Pancreas (tissue), 10 donors: ENCODE measurements at regions not wholly inside any gene's neighbourhood (a gene's known extent, or its start where the extent isn't known, plus 50 kb on each side); places are given as distances from the start of the nearest gene placed in this dataset.
"Not testable (repeated sequence)": the region's sequence is repeated elsewhere in the genome, so short reads cannot be mapped to it uniquely, and the experiment has no call there.

Experiments
- ATAC-seq, 4 donors: fragments of 200-7000 bp; cut with Tn5 transposase; one replicate each; pipeline versions ENCODE4 v1.8.0 to v1.9.1; 2020; ENCODE audit warnings: mild to moderate bottlenecking in 4 of 4, moderate library complexity in 4 of 4
- DNase-seq, 6 donors: peaks; one replicate each; pipeline ENCODE4 v3.0.0-alpha.2; 2020
- FAIRE-seq: peaks from 2 replicates; lab custom pipeline; 2012; peaks lifted over from hg19 to GRCh38; lab: Jason Lieb, UNC
- H3K27ac ChIP-seq, 4 donors: fragments of 200-600 bp; sonication (generic); 1 replicate in 3 of 4; 2 replicates in 1 of 4; pipeline versions ENCODE4 v1.5.0 to v1.8.0; 2020
- H3K27me3 ChIP-seq, 4 donors: fragments of 200-600 bp; one replicate each; pipeline ENCODE4 v1.8.0; 2021
- H3K36me3 ChIP-seq, 3 donors: fragments of 200-600 bp; sonication (generic) in 1 of 3; one replicate each; pipeline versions ENCODE4 v1.5.0 to v1.8.0; 2020 to 2021
- H3K4me1 ChIP-seq, 3 donors: fragments of 200-600 bp; one replicate each; pipeline ENCODE4 v1.8.0; 2021
- H3K4me3 ChIP-seq, 4 donors: fragments of 200-600 bp; sonication (generic) in 2 of 4; one replicate each; pipeline versions ENCODE4 v1.5.0 to v1.8.0; 2020 to 2021
- H3K9me3 ChIP-seq, 4 donors: fragments of 200-600 bp; one replicate each; pipeline ENCODE4 v1.8.0; 2021
- WGBS, 2 donors: extraction: QIAGEN DNeasy Blood & Tissue Kit; methylation state at CpG; one replicate each; pipeline ENCODE4 v1.1.7; 2013; 5-methylcytosine and 5-hydroxymethylcytosine counted together
- intact Hi-C, 3 donors: fragments of 100-400 bp; cut with DNase I; formaldehyde crosslinking; loops; one replicate each; pipeline versions ENCODE4 v1.11.1 to v1.14.2; 2022
- TF ChIP-seq, protein P1 (sequence below), 4 donors: fragments of 200-600 bp; sonication (generic) in 3 of 4; IDR thresholded peaks; one replicate each; pipeline versions ENCODE4 v1.5.0 to v1.8.0; 2021; ENCODE audit warnings: antibody characterized with exemption in 4 of 4
- donor health status: healthy with polysubstance abuse.
- donor health status: DM: no; HTN: no; CAD: no; lungs with moderate emphysema.
- donor health status: DM: no; HTN: no; CAD: no.
- donor health status: control.
- donor health status: control.
- donor health status: Bipolar disorder and iron deficiency.
- donor health status: DM: yes; HTN: yes; CAD: no.
- donor health status: DM: no; HTN: no; CAD: no.
- donor health status: DM: no; HTN: no; CAD: no.
- donor health status: DM: yes; HTN: yes; CAD: no.

DNA sequence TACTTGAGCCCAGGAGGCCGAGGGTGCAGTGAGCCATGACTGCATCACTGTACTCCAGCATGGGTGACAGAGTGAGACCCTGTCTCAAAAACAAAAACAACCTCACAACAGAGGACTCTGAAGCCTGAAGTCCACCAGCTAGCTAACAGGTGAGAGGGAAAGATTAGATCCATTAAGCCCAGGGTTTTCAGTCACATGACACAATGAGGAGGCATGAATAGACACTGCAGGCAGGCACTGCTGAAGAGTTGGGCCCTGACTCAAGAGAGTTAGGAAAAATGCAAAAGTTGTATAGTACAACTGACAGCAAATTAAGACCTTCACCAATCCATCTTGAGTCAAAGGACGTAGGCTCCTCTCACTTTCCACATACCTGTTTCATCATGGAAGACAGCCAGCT lies 64.9 kb downstream of the IARS1 start:
- Histone ChIP-seq H3K27me3 (no peaks in the 10 kb centered on the region), H3K4me3 (no peak overlapping the region), H3K4me1 (no peaks in the 10 kb centered on the region), H3K9me3 (no peaks in the 10 kb centered on the region), H3K36me3 (peaks cover 0 to 25% (median 4%) of the 10 kb centered on the region in 3 donors), H3K27ac (no peak overlapping the region)
- FAIRE-seq (no peak), DNase-seq (no peak), ATAC-seq (no peak)
- TF ChIP-seq, protein P1, sequence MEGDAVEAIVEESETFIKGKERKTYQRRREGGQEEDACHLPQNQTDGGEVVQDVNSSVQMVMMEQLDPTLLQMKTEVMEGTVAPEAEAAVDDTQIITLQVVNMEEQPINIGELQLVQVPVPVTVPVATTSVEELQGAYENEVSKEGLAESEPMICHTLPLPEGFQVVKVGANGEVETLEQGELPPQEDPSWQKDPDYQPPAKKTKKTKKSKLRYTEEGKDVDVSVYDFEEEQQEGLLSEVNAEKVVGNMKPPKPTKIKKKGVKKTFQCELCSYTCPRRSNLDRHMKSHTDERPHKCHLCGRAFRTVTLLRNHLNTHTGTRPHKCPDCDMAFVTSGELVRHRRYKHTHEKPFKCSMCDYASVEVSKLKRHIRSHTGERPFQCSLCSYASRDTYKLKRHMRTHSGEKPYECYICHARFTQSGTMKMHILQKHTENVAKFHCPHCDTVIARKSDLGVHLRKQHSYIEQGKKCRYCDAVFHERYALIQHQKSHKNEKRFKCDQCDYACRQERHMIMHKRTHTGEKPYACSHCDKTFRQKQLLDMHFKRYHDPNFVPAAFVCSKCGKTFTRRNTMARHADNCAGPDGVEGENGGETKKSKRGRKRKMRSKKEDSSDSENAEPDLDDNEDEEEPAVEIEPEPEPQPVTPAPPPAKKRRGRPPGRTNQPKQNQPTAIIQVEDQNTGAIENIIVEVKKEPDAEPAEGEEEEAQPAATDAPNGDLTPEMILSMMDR (IDR thresholded peaks at IDR 0.05), result no peak
- WGBS, 2 donors, result 95 to 98% methylated on average over 2 of the region's 2 CpGs
- intact Hi-C loops, result no loop called here

DNA sequence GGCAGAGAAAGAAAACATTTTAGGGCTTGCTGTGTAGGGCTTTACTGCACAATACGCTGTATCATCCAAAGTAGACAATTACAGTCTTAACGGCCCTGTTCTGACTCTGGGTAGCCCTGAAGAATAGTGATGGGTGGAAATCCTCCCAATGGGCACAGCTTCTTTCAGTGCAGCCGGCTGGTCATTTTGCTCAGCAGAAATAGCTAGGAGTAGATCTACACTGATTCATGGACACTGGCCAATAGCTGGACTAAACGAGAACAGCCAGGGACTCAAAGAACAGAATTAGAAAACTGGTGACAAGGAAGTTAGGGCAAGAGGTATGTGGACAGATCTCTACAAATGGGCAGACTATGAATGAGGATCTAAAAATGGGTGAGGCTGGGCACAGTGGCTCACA lies 69.3 kb downstream of the IARS1 start:
- Histone ChIP-seq H3K4me3 (no peak overlapping the region), H3K36me3 (peaks cover 0 to 57% (median 7%) of the 10 kb centered on the region in 3 donors), H3K27ac (no peak overlapping the region), H3K27me3 (no peaks in the 10 kb centered on the region), H3K9me3 (no peaks in the 10 kb centered on the region), H3K4me1 (no peaks in the 10 kb centered on the region)
- no peak for DNase-seq
- ATAC-seq, result no peak
- TF ChIP-seq, protein P1 (IDR thresholded peaks at IDR 0.05), result no peak
- no peak for FAIRE-seq
- intact Hi-C loops, result no loop called here
- WGBS, 2 donors, result 92 to 93% methylated on average over 4 of the region's 4 CpGs

DNA sequence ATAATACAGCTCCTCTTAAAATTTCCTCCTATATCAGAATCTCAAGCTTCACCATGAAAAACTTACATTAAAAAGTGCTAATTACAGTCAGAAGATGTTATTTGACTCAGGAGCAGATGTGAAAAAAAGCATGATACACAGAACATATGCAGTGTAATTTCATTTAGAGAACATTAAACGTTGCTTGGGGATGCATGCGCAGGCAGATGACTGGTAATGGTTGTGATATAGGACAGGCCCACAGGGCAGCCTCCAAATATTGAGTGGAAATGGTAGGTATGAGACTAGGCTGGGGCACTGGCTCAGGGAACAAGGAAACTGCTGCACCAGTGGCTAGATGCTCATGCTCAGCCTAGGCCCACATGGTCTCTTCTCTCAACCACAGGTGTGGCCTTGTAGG lies 69.7 kb downstream of the IARS1 start:
- ATAC-seq, result no peak
- FAIRE-seq, result no peak
- WGBS, 2 donors, result 77 to 91% methylated on average over 2 of the region's 2 CpGs
- H3K4me1 ChIP-seq, result no peaks in the 10 kb centered on the region
- H3K9me3 ChIP-seq, result no peaks in the 10 kb centered on the region
- no peak for DNase-seq
- H3K27ac ChIP-seq, result no peak overlapping the region
- intact Hi-C loops, result no loop called here
- TF ChIP-seq, protein P1 (IDR thresholded peaks at IDR 0.05), result no peak
- H3K36me3 ChIP-seq, result peaks cover 0 to 54% (median 7%) of the 10 kb centered on the region in 3 donors
- H3K4me3 ChIP-seq, result no peak overlapping the region
- H3K27me3 ChIP-seq, result no peaks in the 10 kb centered on the region

DNA sequence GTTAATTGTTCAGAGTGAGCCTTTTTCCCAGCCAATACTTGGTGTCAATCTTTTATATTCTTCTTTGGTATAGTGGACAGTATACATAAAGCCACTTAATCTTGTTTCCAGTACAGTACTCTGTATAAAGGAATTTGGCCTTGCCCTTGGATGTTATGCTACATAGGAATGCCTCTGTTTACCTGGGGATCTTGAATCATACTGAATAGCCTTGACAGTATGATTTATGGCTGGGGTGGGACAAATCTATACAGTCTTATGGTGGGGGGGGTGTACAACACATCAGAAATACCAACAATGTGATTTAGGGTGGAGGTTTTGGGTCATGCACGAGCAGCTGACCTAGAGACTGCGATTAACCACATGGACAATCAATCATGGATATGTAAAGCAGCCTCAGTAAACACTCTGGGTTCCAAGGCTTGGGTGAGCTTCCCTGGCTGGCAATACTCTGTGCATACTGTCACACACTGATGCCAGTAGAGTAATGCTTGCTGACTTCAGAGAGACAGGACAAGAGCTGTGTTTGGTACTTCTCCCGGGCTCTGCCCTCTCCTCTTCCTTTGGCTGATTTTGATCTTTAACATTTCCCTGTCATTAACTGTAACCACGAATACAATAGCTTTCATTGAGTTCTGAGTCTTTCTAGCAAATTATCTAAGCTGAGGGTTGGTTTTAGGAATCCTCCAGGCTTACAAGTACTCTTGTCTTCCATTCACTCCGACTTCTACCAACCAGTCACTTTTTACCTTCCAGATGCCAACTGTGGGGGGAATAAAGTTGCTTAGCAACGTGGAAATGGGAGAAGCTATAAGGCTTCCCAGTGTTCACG lies 84.6 kb downstream of the IARS1 start:
- 84 to 87% methylated on average over 7 of the region's 7 CpGs for WGBS, 2 donors
- Histone ChIP-seq H3K9me3 (no peaks in the 10 kb centered on the region), H3K27me3 (no peaks in the 10 kb centered on the region), H3K4me3 (no peak overlapping the region), H3K27ac (no peak overlapping the region), H3K4me1 (no peaks in the 10 kb centered on the region), H3K36me3 (peaks cover 6 to 26% (median 22%) of the 10 kb centered on the region in 3 donors)
- ATAC-seq, result no peak
- no peak for DNase-seq
- FAIRE-seq, result no peak
- intact Hi-C loops, result no loop called here
- TF ChIP-seq, protein P1 (IDR thresholded peaks at IDR 0.05), result no peak

- TF ChIP-seq, protein P1 (IDR thresholded peaks at IDR 0.05), result no peak
- no peak overlapping the region for H3K27ac ChIP-seq
- intact Hi-C loops, result no loop called here
- no peaks in the 10 kb centered on the region for H3K9me3 ChIP-seq
- no peak for FAIRE-seq
- no peaks in the 10 kb centered on the region for H3K27me3 ChIP-seq
- H3K4me3 ChIP-seq, result no peak overlapping the region
- no peak for DNase-seq
- peaks cover 6 to 20% (median 17%) of the 10 kb centered on the region in 3 donors for H3K36me3 ChIP-seq
- ATAC-seq, result no peak
- no peaks in the 10 kb centered on the region for H3K4me1 ChIP-seq
- 68 to 77% methylated on average over 1 of the region's 1 CpG for WGBS, 2 donors
Observed at GRCh38 chr9:92206488-92206887, 87.0 kb downstream of the IARS1 start.

GRCh38 chr9:92203887-92204286 lies 88.7 kb upstream of the SPTLC1 start:
- H3K27me3 ChIP-seq, intact Hi-C loops, H3K27ac ChIP-seq, DNase-seq, ATAC-seq, H3K4me3 ChIP-seq, H3K4me1 ChIP-seq, H3K9me3 ChIP-seq, H3K36me3 ChIP-seq, FAIRE-seq: not testable (repeated sequence)
- WGBS, 2 donors, result 61 to 80% methylated on average over 1 of the region's 1 CpG

DNA sequence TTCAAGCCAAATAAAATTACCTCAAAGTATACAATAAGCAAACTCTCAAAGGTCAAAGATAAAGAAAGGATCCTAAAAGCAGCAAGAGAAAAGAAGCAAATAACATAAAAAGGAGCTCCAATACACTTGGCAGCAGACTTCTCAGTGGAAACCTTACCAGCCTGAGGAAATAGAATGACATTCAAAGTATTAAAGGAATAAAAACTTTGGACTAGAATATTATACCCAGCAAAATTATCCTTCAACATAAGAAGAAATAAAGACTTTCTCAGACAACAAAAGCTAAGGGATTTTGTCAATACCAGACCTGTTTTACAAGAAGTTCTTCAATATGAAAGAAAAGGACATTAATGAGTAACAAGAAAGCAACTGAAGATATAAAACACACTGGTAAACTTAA lies 83.0 kb upstream of the SPTLC1 start:
- H3K36me3 ChIP-seq, H3K27ac ChIP-seq, H3K9me3 ChIP-seq, FAIRE-seq, H3K4me3 ChIP-seq, ATAC-seq, intact Hi-C loops, DNase-seq, H3K27me3 ChIP-seq, H3K4me1 ChIP-seq: not testable (repeated sequence)
